ENCODE measurements at regions not wholly inside any gene's neighbourhood (a gene's known extent, or its start where the extent isn't known, plus 50 kb on each side); places are given as distances from the start of the nearest gene placed in this dataset.

- TF ChIP-seq POLR2A (IDR thresholded peaks at IDR 0.05) (no peak), CTCF (IDR thresholded peaks at IDR 0.05) (no peak), POLR2AphosphoS5 (IDR thresholded peaks at IDR 0.05) (no peak)
Observed at GRCh38 chr2:83850071-83850725, 608.9 kb downstream of the SUCLG1 start.

All from upper lobe of left lung (tissue), 4 donors.